IMR-90 (cell line): ENCODE measurements at regions not wholly inside any gene's neighbourhood (a gene's known extent, or its start where the extent isn't known, plus 50 kb on each side); places are given as distances from the start of the nearest gene placed in this dataset.

ENCODE experiments used
- ATAC-seq: fragments of 200-7000 bp; cut with Tn5 transposase; 2 replicates; pipeline ENCODE4 v1.9.1; 2020; ENCODE audit warnings: low read depth, mild to moderate bottlenecking, moderate library complexity
- BruUV-seq: library from RNA; stranded (reverse); fragments of 400-500 nt; replicated peaks from 2 replicates; lab custom pipeline; 2021; lab: Mats Ljungman, UMichigan
- CTCF ChIA-PET: fragments of 300-600 bp; formaldehyde crosslinking; extraction: SDS; loops from one replicate; lab custom pipeline; 2021; ENCODE audit warnings: antibody characterized with exemption; lab: Yijun Ruan, JAX
- POLR2A ChIA-PET: fragments of 300-600 bp; sonication (Branson Sonifier 250); formaldehyde crosslinking; loops from one replicate; lab custom pipeline; 2022; ENCODE audit warnings: antibody characterized with exemption; ENCODE audit not compliant: unreplicated experiment; lab: Charles Lee
- DNase-seq: peaks from one replicate; pipeline ENCODE4 v3.0.0; 2013
- H2AFZ ChIP-seq: replicated peaks from 2 replicates; pipeline ENCODE3; 2013; ENCODE audit warnings: low read length, mild to moderate bottlenecking; ENCODE audit not compliant: poor library complexity
- H2AK5ac ChIP-seq: 2 replicates; pipeline ENCODE4 v1.6.1; 2013; ENCODE audit warnings: low read depth, low read length, inconsistent platforms
- H2AK9ac ChIP-seq: replicated peaks from 2 replicates; pipeline ENCODE3; 2013; ENCODE audit warnings: mild to moderate bottlenecking, low read depth, low read length, moderate library complexity; ENCODE audit not compliant: poor library complexity
- H2BK120ac ChIP-seq: 2 replicates; pipeline ENCODE4 v1.6.1; 2013; ENCODE audit warnings: low read depth, low read length, inconsistent platforms
- H2BK15ac ChIP-seq: 3 replicates; pipeline ENCODE4 v1.6.1; 2013; ENCODE audit warnings: low read depth, low read length, inconsistent platforms
- H2BK20ac ChIP-seq: 2 replicates; pipeline ENCODE4 v1.6.1; 2013; ENCODE audit warnings: low read depth, mild to moderate bottlenecking, inconsistent platforms, low read length, moderate library complexity
- H2BK5ac ChIP-seq: 2 replicates; pipeline ENCODE4 v1.6.1; 2013; ENCODE audit warnings: mild to moderate bottlenecking, low read depth, low read length, inconsistent platforms; ENCODE audit not compliant: poor library complexity, severe bottlenecking
- H3K14ac ChIP-seq: replicated peaks from 2 replicates; pipeline ENCODE4 v1.6.1; 2013; ENCODE audit warnings: low read depth, low read length, inconsistent platforms
- H3K18ac ChIP-seq: 2 replicates; pipeline ENCODE4 v1.6.1; 2013; ENCODE audit warnings: low read depth, low read length, control low read depth
- H3K23ac ChIP-seq: 2 replicates; pipeline ENCODE4 v1.6.1; 2013; ENCODE audit warnings: low read depth, low read length, inconsistent platforms
- H3K27ac ChIP-seq: 2 replicates; pipeline ENCODE4 v1.5.1; 2013; ENCODE audit warnings: mild to moderate bottlenecking, control low read depth, low read length; ENCODE audit not compliant: insufficient read depth
- H3K27me3 ChIP-seq: 2 replicates; pipeline ENCODE4 v1.6.1; 2013; ENCODE audit warnings: low read length; ENCODE audit not compliant: control insufficient read depth, insufficient read depth
- H3K36me3 ChIP-seq: 2 replicates; pipeline ENCODE4 v1.6.1; 2013; ENCODE audit warnings: low read length, mixed read lengths; ENCODE audit not compliant: control insufficient read depth, insufficient read depth
- H3K4ac ChIP-seq: 2 replicates; pipeline ENCODE4 v1.6.1; 2013; ENCODE audit warnings: low read depth, low read length, inconsistent platforms
- H3K4me1 ChIP-seq: 2 replicates; pipeline ENCODE4 v1.6.1; 2013; ENCODE audit warnings: low read length, mixed read lengths; ENCODE audit not compliant: control insufficient read depth, insufficient read depth
- H3K4me2 ChIP-seq: 2 replicates; pipeline ENCODE4 v1.6.1; 2013; ENCODE audit warnings: low read depth, mild to moderate bottlenecking, control low read depth, low read length, moderate library complexity
- H3K4me3 ChIP-seq: 2 replicates; pipeline ENCODE4 v1.5.1; 2013; ENCODE audit warnings: low read depth, mild to moderate bottlenecking, control low read depth, low read length, moderate library complexity; ENCODE audit not compliant: insufficient read depth
- H3K56ac ChIP-seq: 2 replicates; pipeline ENCODE4 v1.6.1; 2013; ENCODE audit warnings: low read length, inconsistent platforms; ENCODE audit not compliant: insufficient read depth; ENCODE audit errors: extremely low read depth
- H3K79me1 ChIP-seq, 2 experiments: 2 replicates each; pipeline ENCODE4 v1.6.1; 2013; ENCODE audit warnings: low read length in 2 of 2, inconsistent platforms in 1 of 2, low read depth in 1 of 2
- H3K9ac ChIP-seq: 2 replicates; pipeline ENCODE4 v1.6.1; 2013; ENCODE audit warnings: low read depth, low read length, control low read depth
- H3K9me1 ChIP-seq: 2 replicates; pipeline ENCODE4 v1.6.1; 2013; ENCODE audit warnings: low read length, inconsistent platforms; ENCODE audit not compliant: insufficient read depth
- H3K9me3 ChIP-seq: 2 replicates; pipeline ENCODE4 v1.6.1; 2013; ENCODE audit warnings: low read length; ENCODE audit not compliant: control insufficient read depth, insufficient read depth
- H4K20me1 ChIP-seq: 2 replicates; pipeline ENCODE4 v1.6.1; 2013; ENCODE audit warnings: low read length, inconsistent platforms; ENCODE audit not compliant: insufficient read depth
- H4K5ac ChIP-seq: 2 replicates; pipeline ENCODE4 v1.6.1; 2013; ENCODE audit warnings: mild to moderate bottlenecking, low read depth, low read length, control low read depth
- H4K8ac ChIP-seq, 2 experiments: 2 replicates each; pipeline ENCODE4 v1.6.1; 2013; ENCODE audit warnings: low read depth in 2 of 2, low read length in 2 of 2, control low read depth in 1 of 2, inconsistent platforms in 1 of 2
- H4K91ac ChIP-seq: 2 replicates; pipeline ENCODE4 v1.6.1; 2013; ENCODE audit warnings: low read depth, low read length, inconsistent platforms; ENCODE audit not compliant: insufficient read depth
- BHLHE40 ChIP-seq: fragments of 150-350 bp; IDR thresholded peaks from 2 replicates; pipeline ENCODE4 v1.6.1; 2016; ENCODE audit warnings: mild to moderate bottlenecking, low read depth, low read length
- CEBPB ChIP-seq: IDR thresholded peaks from 2 replicates; pipeline ENCODE4 v1.6.1; 2012; ENCODE audit warnings: low read depth, low read length, improper control_type of control experiment
- CHD1 ChIP-seq: IDR thresholded peaks from 2 replicates; pipeline ENCODE4 v1.6.1; 2012; ENCODE audit warnings: low read depth, low read length, improper control_type of control experiment
- FOS ChIP-seq: fragments of 150-350 bp; IDR thresholded peaks from 2 replicates; pipeline ENCODE4 v1.6.1; 2016; ENCODE audit warnings: low read depth, low read length
- MAFK ChIP-seq: IDR thresholded peaks from 2 replicates; pipeline ENCODE4 v1.6.1; 2012; ENCODE audit warnings: low read depth, low read length, improper control_type of control experiment
- MAZ ChIP-seq: IDR thresholded peaks from 2 replicates; pipeline ENCODE4 v1.6.1; 2012; ENCODE audit warnings: low read depth, mild to moderate bottlenecking, low read length, improper control_type of control experiment, moderate library complexity, borderline replicate concordance
- MXI1 ChIP-seq: IDR thresholded peaks from 2 replicates; pipeline ENCODE4 v1.6.1; 2012; ENCODE audit warnings: low read depth, mild to moderate bottlenecking, low read length, moderate library complexity, borderline replicate concordance
- NFE2L2 ChIP-seq: fragments of 150-350 bp; IDR thresholded peaks from 2 replicates; pipeline ENCODE4 v1.6.1; 2016; ENCODE audit warnings: low read depth, mild to moderate bottlenecking, low read length
- POLR2A ChIP-seq: IDR thresholded peaks from 2 replicates; pipeline ENCODE4 v1.6.1; 2012; ENCODE audit warnings: mild to moderate bottlenecking, low read depth, low read length
- RAD21 ChIP-seq: IDR thresholded peaks from 2 replicates; pipeline ENCODE4 v1.6.1; 2012; ENCODE audit warnings: low read length, improper control_type of control experiment
- RCOR1 ChIP-seq: IDR thresholded peaks from 2 replicates; pipeline ENCODE4 v1.6.1; 2012; ENCODE audit warnings: mild to moderate bottlenecking, low read length, improper control_type of control experiment; ENCODE audit not compliant: insufficient replicate concordance
- RFX5 ChIP-seq: IDR thresholded peaks from 2 replicates; pipeline ENCODE4 v1.8.0; 2012; ENCODE audit warnings: low read depth, mild to moderate bottlenecking, low read length, moderate library complexity
- WGBS, 2 experiments: methylation state at CpG; one replicate each; pipeline versions ENCODE4 v1.1.5 to v1.1.7; 2013; ENCODE audit warnings: missing lambda C conversion rate in 2 of 2; ENCODE audit not compliant: insufficient read length in 1 of 2; ENCODE audit errors: extremely low coverage in 2 of 2; 5-methylcytosine and 5-hydroxymethylcytosine counted together
- dilution Hi-C: fragments of 300-500 bp; cut with HindIII; formaldehyde crosslinking; loops from one replicate; pipeline ENCODE4 v1.14.3; 2018; ENCODE audit warnings: low sequenced_read_pairs; ENCODE audit not compliant: unreplicated experiment
- in situ Hi-C: fragments of 300-500 bp; cut with MboI; formaldehyde crosslinking; loops from 3 replicates; pipeline ENCODE4 v1.14.3; 2019; ENCODE audit warnings: low sequenced_read_pairs, inconsistent platforms, mixed read lengths
- intact Hi-C: fragments of 100-400 bp; cut with micrococcal nuclease; formaldehyde crosslinking; loops from 2 replicates; pipeline ENCODE4 v1.10.0; 2022
- TF ChIP-seq, protein P1 (sequence below): fragments of 150-350 bp; IDR thresholded peaks from 2 replicates; pipeline ENCODE4 v1.6.1; 2016; ENCODE audit warnings: low read depth, mild to moderate bottlenecking, low read length, moderate library complexity, borderline replicate concordance
- TF ChIP-seq, protein P2 (sequence below): fragments of 150-350 bp; IDR thresholded peaks from 2 replicates; pipeline ENCODE4 v1.6.1; 2017; ENCODE audit warnings: mild to moderate bottlenecking, antibody characterized with exemption, low read length, low read depth
- TF ChIP-seq, protein P3 (sequence below): conservative IDR thresholded peaks from 2 replicates; pipeline ENCODE4 v1.5.1; 2012; ENCODE audit warnings: mild to moderate bottlenecking, low read depth, low read length, improper control_type of control experiment

DNA sequence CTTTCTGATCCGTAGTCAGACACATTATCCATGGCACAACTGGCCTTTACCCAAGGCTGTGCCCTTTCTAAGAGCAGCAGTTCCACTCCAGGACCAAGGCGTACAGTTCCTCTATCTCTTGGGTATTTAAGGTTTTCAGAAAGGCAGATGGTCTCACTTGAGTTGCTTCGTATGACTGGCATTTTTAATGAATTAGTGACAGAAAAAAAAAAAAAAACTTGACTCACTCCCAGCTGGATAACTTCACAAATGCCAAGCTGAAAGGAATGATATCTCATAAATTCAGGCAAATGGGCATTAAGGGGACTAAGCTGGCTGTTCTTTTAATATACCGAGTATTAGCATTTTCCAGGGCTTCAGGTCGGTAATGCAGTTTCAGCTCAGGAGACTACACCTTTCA, 60.7 kb downstream of the SLC24A2 start:
- ChIA-PET CTCF (interaction anchor here (0.6 to 0.9 kb wide), 2 partner anchors 15 to 1473 kb away, joined by 3 read pairs; no protein-coding TSS in a partner anchor), POLR2A (no interaction called here)
- Histone ChIP-seq H3K56ac (no peak overlapping the region), H3K27ac (no peak overlapping the region), H2AK9ac (no peak overlapping the region), H3K4me3 (no peak overlapping the region), H4K8ac (no peak overlapping the region), H2AK5ac (no peak overlapping the region), H4K20me1 (no peaks in the 10 kb centered on the region), H3K4ac (no peak overlapping the region), H4K91ac (no peak overlapping the region), H4K5ac (no peak overlapping the region), H2AFZ (no peak overlapping the region), H3K27me3 (no peaks in the 10 kb centered on the region), H2BK15ac (no peak overlapping the region), H3K9me1 (no peaks in the 10 kb centered on the region), H3K23ac (no peak overlapping the region), H3K9me3 (no peaks in the 10 kb centered on the region), H2BK120ac (no peak overlapping the region), H3K4me1 (no peaks in the 10 kb centered on the region), H3K4me2 (no peak overlapping the region), H3K36me3 (no peaks in the 10 kb centered on the region), H2BK5ac (no peak overlapping the region), H3K79me1 (no peaks in the 10 kb centered on the region), H3K18ac (no peak overlapping the region), H2BK20ac (no peak overlapping the region), H3K9ac (no peak overlapping the region), H3K14ac (no peak overlapping the region)
- ATAC-seq (no peak), DNase-seq (no peak)
- no CpG with 5 or more reads among the region's 5 CpGs for WGBS, 2 experiments
- TF ChIP-seq FOS (no peak), POLR2A (no peak), RAD21 (no peak), CHD1 (no peak), CEBPB (no peak), BHLHE40 (no peak), RCOR1 (no peak), MAZ (no peak), NFE2L2 (no peak), RFX5 (no peak), MAFK (no peak), MXI1 (no peak)
- TF ChIP-seq, protein P1, sequence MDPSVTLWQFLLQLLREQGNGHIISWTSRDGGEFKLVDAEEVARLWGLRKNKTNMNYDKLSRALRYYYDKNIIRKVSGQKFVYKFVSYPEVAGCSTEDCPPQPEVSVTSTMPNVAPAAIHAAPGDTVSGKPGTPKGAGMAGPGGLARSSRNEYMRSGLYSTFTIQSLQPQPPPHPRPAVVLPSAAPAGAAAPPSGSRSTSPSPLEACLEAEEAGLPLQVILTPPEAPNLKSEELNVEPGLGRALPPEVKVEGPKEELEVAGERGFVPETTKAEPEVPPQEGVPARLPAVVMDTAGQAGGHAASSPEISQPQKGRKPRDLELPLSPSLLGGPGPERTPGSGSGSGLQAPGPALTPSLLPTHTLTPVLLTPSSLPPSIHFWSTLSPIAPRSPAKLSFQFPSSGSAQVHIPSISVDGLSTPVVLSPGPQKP, result no peak
- TF ChIP-seq, protein P2, sequence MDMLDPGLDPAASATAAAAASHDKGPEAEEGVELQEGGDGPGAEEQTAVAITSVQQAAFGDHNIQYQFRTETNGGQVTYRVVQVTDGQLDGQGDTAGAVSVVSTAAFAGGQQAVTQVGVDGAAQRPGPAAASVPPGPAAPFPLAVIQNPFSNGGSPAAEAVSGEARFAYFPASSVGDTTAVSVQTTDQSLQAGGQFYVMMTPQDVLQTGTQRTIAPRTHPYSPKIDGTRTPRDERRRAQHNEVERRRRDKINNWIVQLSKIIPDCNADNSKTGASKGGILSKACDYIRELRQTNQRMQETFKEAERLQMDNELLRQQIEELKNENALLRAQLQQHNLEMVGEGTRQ, result no peak
- TF ChIP-seq, protein P3, sequence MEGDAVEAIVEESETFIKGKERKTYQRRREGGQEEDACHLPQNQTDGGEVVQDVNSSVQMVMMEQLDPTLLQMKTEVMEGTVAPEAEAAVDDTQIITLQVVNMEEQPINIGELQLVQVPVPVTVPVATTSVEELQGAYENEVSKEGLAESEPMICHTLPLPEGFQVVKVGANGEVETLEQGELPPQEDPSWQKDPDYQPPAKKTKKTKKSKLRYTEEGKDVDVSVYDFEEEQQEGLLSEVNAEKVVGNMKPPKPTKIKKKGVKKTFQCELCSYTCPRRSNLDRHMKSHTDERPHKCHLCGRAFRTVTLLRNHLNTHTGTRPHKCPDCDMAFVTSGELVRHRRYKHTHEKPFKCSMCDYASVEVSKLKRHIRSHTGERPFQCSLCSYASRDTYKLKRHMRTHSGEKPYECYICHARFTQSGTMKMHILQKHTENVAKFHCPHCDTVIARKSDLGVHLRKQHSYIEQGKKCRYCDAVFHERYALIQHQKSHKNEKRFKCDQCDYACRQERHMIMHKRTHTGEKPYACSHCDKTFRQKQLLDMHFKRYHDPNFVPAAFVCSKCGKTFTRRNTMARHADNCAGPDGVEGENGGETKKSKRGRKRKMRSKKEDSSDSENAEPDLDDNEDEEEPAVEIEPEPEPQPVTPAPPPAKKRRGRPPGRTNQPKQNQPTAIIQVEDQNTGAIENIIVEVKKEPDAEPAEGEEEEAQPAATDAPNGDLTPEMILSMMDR, result no peak
- intact Hi-C loops (no loop called here), in situ Hi-C loops (no loop called here), dilution Hi-C loops (no loop called here)
- no TSS peak for BruUV-seq
